Tibial artery (tissue), 4 donors: ENCODE measurements at regions not wholly inside any gene's neighbourhood (a gene's known extent, or its start where the extent isn't known, plus 50 kb on each side); places are given as distances from the start of the nearest gene placed in this dataset.

Source experiments
- DNase-seq, 2 donors: peaks; one replicate each; pipeline ENCODE4 v3.0.0-alpha.2; 2019
- H3K27ac ChIP-seq, 2 donors: fragments of 200-600 bp; sonication (generic) in 1 of 2; 1 replicate in 1 of 2; 2 replicates in 1 of 2; pipeline ENCODE4 v1.5.1; 2018 to 2019; ENCODE audit warnings: mild to moderate bottlenecking in 1 of 2
- H3K27me3 ChIP-seq, 2 donors: fragments of 200-600 bp; sonication (generic) in 1 of 2; one replicate each; pipeline versions ENCODE4 v1.5.1 to v1.6.0; 2016 to 2019
- H3K36me3 ChIP-seq, 3 donors: fragments of 200-600 bp; sonication (generic) in 2 of 3; one replicate each; pipeline ENCODE4 v1.5.1; 2016 to 2019; ENCODE audit warnings: mild to moderate bottlenecking in 2 of 3
- H3K4me1 ChIP-seq, 4 donors: fragments of 200-600 bp; sonication (generic) in 2 of 4; 1 replicate in 3 of 4; 2 replicates in 1 of 4; pipeline ENCODE4 v1.5.1; 2016 to 2019
- H3K4me3 ChIP-seq, 2 donors: fragments of 200-600 bp; sonication (generic) in 1 of 2; 1 replicate in 1 of 2; 2 replicates in 1 of 2; pipeline ENCODE4 v1.5.1; 2018 to 2019; ENCODE audit warnings: mild to moderate bottlenecking in 2 of 2
- H3K9me3 ChIP-seq, 3 donors: fragments of 200-600 bp; sonication (generic) in 1 of 3; one replicate each; pipeline ENCODE4 v1.5.1; 2016 to 2019
- CTCF ChIP-seq, 2 experiments: fragments of 200-600 bp in 1 of 2; fragments of 450-650 bp in 1 of 2; IDR thresholded peaks; one replicate each; pipeline ENCODE4 v1.5.1; 2017 to 2019; ENCODE audit warnings: antibody characterized with exemption in 2 of 2, mild to moderate bottlenecking in 1 of 2, moderate library complexity in 1 of 2
- intact Hi-C: fragments of 100-400 bp; cut with DNase I; formaldehyde crosslinking; loops from one replicate; pipeline ENCODE4 v1.15.0; 2023; ENCODE audit warnings: low total_unique reads

- H3K36me3 ChIP-seq, result no peaks in the 10 kb centered on the region
- no peak for TF ChIP-seq CTCF (IDR thresholded peaks at IDR 0.05)
- H3K27me3 ChIP-seq, result no peaks in the 10 kb centered on the region
- no peak overlapping the region for H3K4me3 ChIP-seq
- intact Hi-C loops, result no loop called here
- no peak overlapping the region for H3K27ac ChIP-seq
- no peak for DNase-seq
- no peaks in the 10 kb centered on the region for H3K4me1 ChIP-seq
- no peaks in the 10 kb centered on the region for H3K9me3 ChIP-seq
Measured at GRCh38 chr10:18759575-18759974, 100.3 kb downstream of the ARL5B start.

- H3K27me3 ChIP-seq, result no peaks in the 10 kb centered on the region
- no peak overlapping the region for H3K27ac ChIP-seq
- no peak for DNase-seq
- TF ChIP-seq CTCF (IDR thresholded peaks at IDR 0.05), result no peak
- H3K4me3 ChIP-seq, result no peak overlapping the region
- no peaks in the 10 kb centered on the region for H3K36me3 ChIP-seq
- no peaks in the 10 kb centered on the region for H3K4me1 ChIP-seq
- H3K9me3 ChIP-seq, result no peaks in the 10 kb centered on the region
- intact Hi-C loops, result no loop called here
Measured at GRCh38 chr10:18760836-18761235, 101.6 kb downstream of the ARL5B start.

GRCh38 chr10:18767981-18768380 lies 108.8 kb downstream of the ARL5B start:
- Histone ChIP-seq H3K4me3 (no peak overlapping the region), H3K9me3 (no peaks in the 10 kb centered on the region), H3K4me1 (no peaks in the 10 kb centered on the region), H3K27me3 (no peaks in the 10 kb centered on the region), H3K36me3 (no peaks in the 10 kb centered on the region), H3K27ac (no peak overlapping the region)
- intact Hi-C loops, result no loop called here
- no peak for TF ChIP-seq CTCF (IDR thresholded peaks at IDR 0.05)
- no peak for DNase-seq

- H3K4me3 ChIP-seq, result no peak overlapping the region
- no peak for DNase-seq
- no peak overlapping the region for H3K27ac ChIP-seq
- no peak for TF ChIP-seq CTCF (IDR thresholded peaks at IDR 0.05)
- intact Hi-C loops, result no loop called here
- no peaks in the 10 kb centered on the region for H3K4me1 ChIP-seq
- H3K36me3 ChIP-seq, result no peaks in the 10 kb centered on the region
- no peaks in the 10 kb centered on the region for H3K9me3 ChIP-seq
- no peaks in the 10 kb centered on the region for H3K27me3 ChIP-seq
Measured at GRCh38 chr10:18773180-18773579, 113.9 kb downstream of the ARL5B start.

GRCh38 chr10:18777258-18777657 lies 118.0 kb downstream of the ARL5B start:
- H3K27ac ChIP-seq, result no peak overlapping the region
- intact Hi-C loops, result no loop called here
- no peak overlapping the region for H3K4me3 ChIP-seq
- no peaks in the 10 kb centered on the region for H3K9me3 ChIP-seq
- H3K36me3 ChIP-seq, result no peaks in the 10 kb centered on the region
- DNase-seq, result no peak
- no peaks in the 10 kb centered on the region for H3K27me3 ChIP-seq
- no peaks in the 10 kb centered on the region for H3K4me1 ChIP-seq
- no peak for TF ChIP-seq CTCF (IDR thresholded peaks at IDR 0.05)

- no peaks in the 10 kb centered on the region for H3K36me3 ChIP-seq
- H3K27ac ChIP-seq, result no peak overlapping the region
- intact Hi-C loops, result no loop called here
- DNase-seq, result no peak
- H3K4me3 ChIP-seq, result no peak overlapping the region
- TF ChIP-seq CTCF (IDR thresholded peaks at IDR 0.05), result no peak
- no peaks in the 10 kb centered on the region for H3K4me1 ChIP-seq
- no peaks in the 10 kb centered on the region for H3K27me3 ChIP-seq
- H3K9me3 ChIP-seq, result no peaks in the 10 kb centered on the region
Measured at GRCh38 chr10:18786478-18786877, 127.2 kb downstream of the ARL5B start.
